ENCODE measurements at regions not wholly inside any gene's neighbourhood (a gene's known extent, or its start where the extent isn't known, plus 50 kb on each side); places are given as distances from the start of the nearest gene placed in this dataset.

GRCh38 chr16:85334718-85335583, 222.7 kb upstream of the CIBAR2 start:
- Histone ChIP-seq H3K79me2 (ENCODE audit: control insufficient read depth, insufficient read depth, low read length) (no peaks in the 10 kb centered on the region), H3K9me3 (ENCODE audit: control insufficient read depth, low read depth, low read length) (no peaks in the 10 kb centered on the region), H4K20me1 (ENCODE audit: control insufficient read depth, extremely low read depth, insufficient read depth, low read length) (peaks cover 2% of the 10 kb centered on the region), H3K9me1 (ENCODE audit: control insufficient read depth, extremely low read depth, insufficient read depth, low read length) (no peaks in the 10 kb centered on the region), H3K27me3 (ENCODE audit: control insufficient read depth, extremely low read depth, insufficient read depth, low read length) (peaks cover 6% of the 10 kb centered on the region), H3K4me2 (ENCODE audit: control insufficient read depth, extremely low read depth, insufficient read depth, low read depth, low read length) (peak overlapping the region; percentile 60), H3K4me3 (ENCODE audit: control insufficient read depth in 2 of 3, extremely low read depth in 1 of 3, insufficient read depth in 2 of 3, low read depth in 1 of 3, low read length in 3 of 3) (peak overlapping the region in 2 of 3 experiments; percentile 5 to 38), H3K27ac (ENCODE audit: control insufficient read depth, insufficient read depth, low read length) (no peak overlapping the region), H3K9ac (ENCODE audit: control insufficient read depth, extremely low read depth, insufficient read depth, low read length) (peak overlapping the region; percentile 28), H3K36me3 (ENCODE audit: control insufficient read depth in 2 of 2, extremely low read depth in 1 of 2, insufficient read depth in 2 of 2, low read length in 2 of 2) (no peaks in the 10 kb centered on the region), H2AFZ (ENCODE audit: control insufficient read depth, low read length) (peak overlapping the region; percentile 71), H3K4me1 (ENCODE audit: control insufficient read depth, extremely low read depth, insufficient read depth, low read length) (peaks cover 24% of the 10 kb centered on the region)
- FAIRE-seq (peak; percentile 53), DNase-seq (ENCODE audit: low read depth, low spot score) (no peak)
- dilution Hi-C loops (cut with MboI; ENCODE audit: extremely low pct_ligation_motif_present, low sequenced_read_pairs), result no loop called here
- TF ChIP-seq EZH2 (IDR thresholded peaks at IDR 0.05; ENCODE audit: low read length), result no peak

DNA sequence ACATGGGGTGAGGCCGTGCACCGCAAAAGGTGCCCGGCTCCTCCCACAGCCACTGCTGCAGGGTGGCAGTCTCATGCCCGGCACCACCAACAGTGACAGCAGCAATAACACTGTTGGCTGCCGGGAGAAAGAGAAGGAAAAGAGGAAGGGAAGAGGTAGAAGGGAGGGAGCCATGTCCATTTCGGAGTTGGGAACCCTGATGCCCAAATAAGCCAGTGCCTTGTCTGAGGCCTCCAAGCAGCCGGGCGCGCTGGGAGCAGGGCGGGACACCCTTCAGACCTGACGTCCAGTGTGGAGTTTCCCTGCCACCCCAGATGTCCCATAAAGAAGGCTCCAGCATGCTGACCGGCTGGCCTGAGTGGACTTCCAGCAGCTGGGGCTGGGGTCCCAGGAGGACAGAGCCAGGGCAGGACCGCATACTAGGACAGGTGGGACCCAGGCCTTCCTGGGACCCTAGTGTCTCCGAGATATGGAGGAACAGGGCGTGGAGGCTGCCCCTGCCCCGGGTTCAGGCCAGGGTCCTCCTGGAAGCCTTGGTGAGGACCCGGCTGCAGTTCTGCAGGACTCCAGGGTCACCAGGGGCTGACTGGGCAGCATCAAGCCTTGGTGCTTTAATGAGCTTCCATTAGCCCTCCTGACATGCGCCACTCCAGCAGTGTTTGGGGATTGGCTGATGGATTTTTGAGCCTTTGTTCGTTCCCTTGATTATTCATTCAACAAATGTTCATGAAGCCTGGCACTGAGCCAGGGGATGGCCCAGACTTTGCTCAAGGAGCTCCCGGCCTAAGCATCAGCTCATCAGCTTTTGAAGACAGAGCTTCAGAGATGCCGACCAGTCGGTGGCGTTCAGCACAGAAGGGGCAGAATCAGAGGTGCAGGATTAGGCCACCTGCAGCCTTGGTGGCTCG, 223.6 kb upstream of the CIBAR2 start:
- H3K4me1 ChIP-seq (ENCODE audit: control insufficient read depth, extremely low read depth, insufficient read depth, low read length), result peaks cover 19% of the 10 kb centered on the region
- H3K36me3 ChIP-seq (ENCODE audit: control insufficient read depth in 2 of 2, extremely low read depth in 1 of 2, insufficient read depth in 2 of 2, low read length in 2 of 2), result no peaks in the 10 kb centered on the region
- H3K9me1 ChIP-seq (ENCODE audit: control insufficient read depth, extremely low read depth, insufficient read depth, low read length), result no peaks in the 10 kb centered on the region
- H3K27ac ChIP-seq (ENCODE audit: control insufficient read depth, insufficient read depth, low read length), result no peak overlapping the region
- no peaks in the 10 kb centered on the region for H3K9me3 ChIP-seq (ENCODE audit: control insufficient read depth, low read depth, low read length)
- H4K20me1 ChIP-seq (ENCODE audit: control insufficient read depth, extremely low read depth, insufficient read depth, low read length), result peaks cover 2% of the 10 kb centered on the region
- dilution Hi-C loops (cut with MboI; ENCODE audit: extremely low pct_ligation_motif_present, low sequenced_read_pairs), result no loop called here
- H3K9ac ChIP-seq (ENCODE audit: control insufficient read depth, extremely low read depth, insufficient read depth, low read length), result no peak overlapping the region
- peaks cover 6% of the 10 kb centered on the region for H3K27me3 ChIP-seq (ENCODE audit: control insufficient read depth, extremely low read depth, insufficient read depth, low read length)
- no peak for TF ChIP-seq EZH2 (IDR thresholded peaks at IDR 0.05; ENCODE audit: low read length)
- TF ChIP-seq CTCF (optimal IDR thresholded peaks at IDR 0.05 in 1 of 3, IDR thresholded peaks at IDR 0.05 in 1 of 3, conservative IDR thresholded peaks at IDR 0.05 in 1 of 3; ENCODE audit: extremely low read depth in 1 of 3, insufficient read depth in 2 of 3, low read length in 3 of 3), result no peak
- H3K4me3 ChIP-seq (ENCODE audit: control insufficient read depth in 2 of 3, extremely low read depth in 1 of 3, insufficient read depth in 2 of 3, low read depth in 1 of 3, low read length in 3 of 3), result no peak overlapping the region
- H3K4me2 ChIP-seq (ENCODE audit: control insufficient read depth, extremely low read depth, insufficient read depth, low read depth, low read length), result no peak overlapping the region
- no peak overlapping the region for H2AFZ ChIP-seq (ENCODE audit: control insufficient read depth, low read length)
- FAIRE-seq (peak; percentile 13), DNase-seq (ENCODE audit: low read depth, low spot score) (no peak)
- H3K79me2 ChIP-seq (ENCODE audit: control insufficient read depth, insufficient read depth, low read length), result no peaks in the 10 kb centered on the region
